SU-DHL-6 (cell line): ENCODE measurements at regions not wholly inside any gene's neighbourhood (a gene's known extent, or its start where the extent isn't known, plus 50 kb on each side); places are given as distances from the start of the nearest gene placed in this dataset.

Source experiments
- CTCF ChIP-seq: fragments of 200-600 bp; sonication (generic); IDR thresholded peaks from one replicate; pipeline ENCODE4 v1.5.1; 2017; ENCODE audit warnings: antibody characterized with exemption, mild to moderate bottlenecking, low read length, moderate library complexity; ENCODE audit not compliant: insufficient read depth, poor library complexity, severe bottlenecking
- EZH2phosphoT487 ChIP-seq: fragments of 200-600 bp; sonication (generic), shearing (Covaris generic); conservative IDR thresholded peaks from 2 replicates; pipeline ENCODE4 v1.6.1; 2018; ENCODE audit warnings: mild to moderate bottlenecking, antibody characterized with exemption, low read length, moderate library complexity, mixed read lengths

- no peak for TF ChIP-seq CTCF
- TF ChIP-seq EZH2phosphoT487, result no peak
Measured at GRCh38 chr10:20977300-20977699, 80.2 kb upstream of the NEBL start.
